Sigmoid colon (tissue), 4 donors: ENCODE measurements at regions not wholly inside any gene's neighbourhood (a gene's known extent, or its start where the extent isn't known, plus 50 kb on each side); places are given as distances from the start of the nearest gene placed in this dataset.

Experiments
- CTCF ChIP-seq, 4 experiments: fragments of 450-650 bp in 3 of 4; fragments of 200-600 bp in 1 of 4; IDR thresholded peaks; one replicate each; pipeline ENCODE4 v1.5.1; 2016 to 2019; ENCODE audit warnings: antibody characterized with exemption in 4 of 4, mild to moderate bottlenecking in 3 of 4, moderate library complexity in 2 of 4
- POLR2A ChIP-seq, 2 donors: fragments of 450-650 bp; IDR thresholded peaks; one replicate each; pipeline ENCODE4 v1.6.1; 2016; ENCODE audit warnings: antibody characterized with exemption in 2 of 2, mild to moderate bottlenecking in 2 of 2, moderate library complexity in 2 of 2
- POLR2AphosphoS5 ChIP-seq, 4 donors: sonication (generic); formaldehyde crosslinking; IDR thresholded peaks; one replicate each; pipeline ENCODE4 v1.6.1; 2017; ENCODE audit warnings: antibody characterized with exemption in 4 of 4

- TF ChIP-seq CTCF (IDR thresholded peaks at IDR 0.05) (no peak), POLR2AphosphoS5 (IDR thresholded peaks at IDR 0.05) (no peak), POLR2A (IDR thresholded peaks at IDR 0.05) (no peak)
Measured at GRCh38 chr2:224142397-224143312, 103.6 kb upstream of the SERPINE2 start.
